OCI-LY7 (cell line): ENCODE measurements at regions not wholly inside any gene's neighbourhood (a gene's known extent, or its start where the extent isn't known, plus 50 kb on each side); places are given as distances from the start of the nearest gene placed in this dataset.

Experiments used
- EZH2phosphoT487 ChIP-seq: fragments of 200-600 bp; sonication (generic); IDR thresholded peaks from 2 replicates; pipeline ENCODE4 v1.6.1; 2018; ENCODE audit warnings: low read depth, borderline replicate concordance, mild to moderate bottlenecking, mixed run types, antibody characterized with exemption, low read length, moderate library complexity, mixed read lengths
- TF ChIP-seq, protein P1 (sequence below): fragments of 200-600 bp; sonication (generic); conservative IDR thresholded peaks from 2 replicates; pipeline ENCODE4 v1.5.1; 2014; ENCODE audit warnings: mild to moderate bottlenecking, antibody characterized with exemption, low read length, moderate library complexity, mixed read lengths

DNA sequence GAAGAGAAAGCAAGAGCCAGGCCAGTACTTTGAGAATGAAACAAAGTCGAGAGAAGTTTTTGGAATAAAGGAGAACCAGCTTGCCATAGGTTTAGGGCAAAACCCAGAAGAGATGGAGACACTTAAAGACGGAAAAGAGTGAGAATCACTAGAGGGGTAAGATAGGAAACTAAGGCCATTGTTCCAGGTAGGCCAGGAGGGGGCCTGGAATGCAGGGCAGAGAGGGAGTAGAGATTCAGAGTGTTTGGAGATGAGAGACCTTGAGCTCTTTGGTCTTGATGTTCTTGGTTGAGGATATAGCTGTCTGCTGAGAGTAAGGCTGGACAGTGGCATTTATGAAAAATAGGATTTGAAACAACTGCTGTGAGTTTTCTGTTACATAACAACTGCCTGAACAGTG is 263.3 kb upstream of the POU2AF2 start:
- TF ChIP-seq, protein P1, sequence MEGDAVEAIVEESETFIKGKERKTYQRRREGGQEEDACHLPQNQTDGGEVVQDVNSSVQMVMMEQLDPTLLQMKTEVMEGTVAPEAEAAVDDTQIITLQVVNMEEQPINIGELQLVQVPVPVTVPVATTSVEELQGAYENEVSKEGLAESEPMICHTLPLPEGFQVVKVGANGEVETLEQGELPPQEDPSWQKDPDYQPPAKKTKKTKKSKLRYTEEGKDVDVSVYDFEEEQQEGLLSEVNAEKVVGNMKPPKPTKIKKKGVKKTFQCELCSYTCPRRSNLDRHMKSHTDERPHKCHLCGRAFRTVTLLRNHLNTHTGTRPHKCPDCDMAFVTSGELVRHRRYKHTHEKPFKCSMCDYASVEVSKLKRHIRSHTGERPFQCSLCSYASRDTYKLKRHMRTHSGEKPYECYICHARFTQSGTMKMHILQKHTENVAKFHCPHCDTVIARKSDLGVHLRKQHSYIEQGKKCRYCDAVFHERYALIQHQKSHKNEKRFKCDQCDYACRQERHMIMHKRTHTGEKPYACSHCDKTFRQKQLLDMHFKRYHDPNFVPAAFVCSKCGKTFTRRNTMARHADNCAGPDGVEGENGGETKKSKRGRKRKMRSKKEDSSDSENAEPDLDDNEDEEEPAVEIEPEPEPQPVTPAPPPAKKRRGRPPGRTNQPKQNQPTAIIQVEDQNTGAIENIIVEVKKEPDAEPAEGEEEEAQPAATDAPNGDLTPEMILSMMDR, result no peak
- no peak for TF ChIP-seq EZH2phosphoT487
